B cell (primary cell): ENCODE measurements at regions not wholly inside any gene's neighbourhood (a gene's known extent, or its start where the extent isn't known, plus 50 kb on each side); places are given as distances from the start of the nearest gene placed in this dataset.

Experiments used
- ATAC-seq: fragments of 200-7000 bp; cut with Tn5 transposase; one replicate; pipeline ENCODE4 v1.10.0; 2021; ENCODE audit warnings: low read depth, mild to moderate bottlenecking, moderate number of reproducible peaks, moderate library complexity
- CTCF ChIA-PET: fragments of 350-600 bp; sonication (Branson Sonifier 250); formaldehyde crosslinking; loops from one replicate; lab custom pipeline; 2021; ENCODE audit warnings: antibody characterized with exemption, inconsistent platforms; lab: Charles Lee
- POLR2A ChIA-PET: fragments of 350-600 bp; sonication (Branson Sonifier 250); formaldehyde crosslinking; loops from one replicate; lab custom pipeline; 2021; ENCODE audit warnings: antibody characterized with exemption; lab: Charles Lee
- DNase-seq: peaks from one replicate; pipeline ENCODE4 v3.0.0; 2013
- H2AFZ ChIP-seq: 2 replicates; pipeline ENCODE4 v1.6.1; 2012; ENCODE audit warnings: mild to moderate bottlenecking, low read depth, low read length; ENCODE audit not compliant: insufficient read depth, poor library complexity, severe bottlenecking
- H3K27ac ChIP-seq, 2 donors: 1 replicate in 1 of 2; 2 replicates in 1 of 2; pipeline ENCODE4 v1.5.1; 2012 to 2013; ENCODE audit warnings: low read length in 2 of 2, mild to moderate bottlenecking in 2 of 2, moderate library complexity in 1 of 2
- H3K27me3 ChIP-seq, 4 experiments: fragments of 200-600 bp in 1 of 4; sonication (generic) in 1 of 4; replicated peaks in 1 of 4; 1 replicate in 2 of 4; 2 replicates in 2 of 4; pipeline versions ENCODE4 v1.6.1 to v1.7.0; 2013 to 2016; ENCODE audit warnings: low read length in 3 of 4, mild to moderate bottlenecking in 2 of 4, mixed read lengths in 1 of 4, moderate library complexity in 1 of 4; ENCODE audit not compliant: insufficient read depth in 4 of 4, control insufficient read depth in 3 of 4; ENCODE audit errors: control extremely low read depth in 1 of 4
- H3K36me3 ChIP-seq, 2 experiments: replicated peaks in 1 of 2; 1 replicate in 1 of 2; 2 replicates in 1 of 2; pipeline versions ENCODE4 v1.6.1 to v1.7.1; 2013; ENCODE audit warnings: low read length in 1 of 2; ENCODE audit not compliant: insufficient read depth in 2 of 2, control insufficient read depth in 1 of 2; ENCODE audit errors: control extremely low read depth in 1 of 2, extremely low read depth in 1 of 2
- H3K4me1 ChIP-seq, 2 donors: fragments of 200-600 bp in 1 of 2; sonication (generic) in 1 of 2; 1 replicate in 1 of 2; 2 replicates in 1 of 2; pipeline versions ENCODE4 v1.5.1 to v1.6.1; 2013 to 2017; ENCODE audit warnings: low read length in 2 of 2; ENCODE audit not compliant: control insufficient read depth in 2 of 2, insufficient read depth in 2 of 2
- H3K4me2 ChIP-seq: replicated peaks from 2 replicates; pipeline ENCODE3; 2012; ENCODE audit warnings: mild to moderate bottlenecking, low read depth, low read length; ENCODE audit not compliant: poor library complexity, severe bottlenecking
- H3K4me3 ChIP-seq, 5 experiments: fragments of 200-600 bp in 1 of 5; sonication (generic) in 1 of 5; 1 replicate in 3 of 5; 2 replicates in 2 of 5; pipeline versions ENCODE4 v1.5.1 to v1.7.0; 2011 to 2016; ENCODE audit warnings: low read length in 4 of 5, mild to moderate bottlenecking in 4 of 5, low read depth in 2 of 5, control low read depth in 1 of 5, moderate library complexity in 1 of 5; ENCODE audit not compliant: insufficient read depth in 1 of 5; ENCODE audit errors: control extremely low read depth in 1 of 5, extremely low read depth in 1 of 5
- H3K79me2 ChIP-seq: fragments of 200-600 bp; sonication (generic); one replicate; pipeline ENCODE4 v1.6.0; 2016; ENCODE audit warnings: low read length; ENCODE audit not compliant: control insufficient read depth, insufficient read depth
- H3K9ac ChIP-seq: fragments of 200-600 bp; sonication (generic); 2 replicates; pipeline ENCODE4 v1.6.1; 2017; ENCODE audit warnings: mild to moderate bottlenecking, low read length, moderate library complexity
- H3K9me3 ChIP-seq, 3 donors: one replicate each; pipeline versions ENCODE4 v1.6.1 to v1.7.1; 2013; ENCODE audit warnings: low read length in 2 of 3; ENCODE audit not compliant: control insufficient read depth in 2 of 3, insufficient read depth in 1 of 3; ENCODE audit errors: control extremely low read depth in 1 of 3
- H4K20me1 ChIP-seq: 2 replicates; pipeline ENCODE4 v1.6.0; 2012; ENCODE audit warnings: mild to moderate bottlenecking, low read length; ENCODE audit not compliant: insufficient read depth, control insufficient read depth, poor library complexity, severe bottlenecking
- H3K27ac Mint-ChIP-seq: one replicate; pipeline ENCODE4 v1.8.0; 2021; ENCODE audit warnings: mixed read lengths
- H3K27me3 Mint-ChIP-seq: one replicate; pipeline ENCODE4 v1.8.0; 2021; ENCODE audit warnings: mixed read lengths
- H3K4me1 Mint-ChIP-seq: one replicate; pipeline ENCODE4 v1.8.0; 2021; ENCODE audit warnings: mixed read lengths
- H3K4me3 Mint-ChIP-seq: one replicate; pipeline ENCODE4 v1.8.0; 2021; ENCODE audit warnings: mixed read lengths
- H3K9me3 Mint-ChIP-seq: one replicate; pipeline ENCODE4 v1.8.0; 2022; ENCODE audit warnings: mixed read lengths; ENCODE audit not compliant: insufficient read depth
- EZH2 ChIP-seq: IDR thresholded peaks from 2 replicates; pipeline ENCODE4 v1.6.1; 2012; ENCODE audit warnings: borderline replicate concordance, low read depth, mild to moderate bottlenecking, moderate library complexity, low read length; ENCODE audit not compliant: insufficient read depth, poor library complexity, severe bottlenecking
- WGBS: methylation state at CpG from one replicate; pipeline ENCODE4 v1.1.5; 2013; ENCODE audit warnings: missing lambda C conversion rate; ENCODE audit not compliant: insufficient coverage; 5-methylcytosine and 5-hydroxymethylcytosine counted together
- intact Hi-C: fragments of 100-400 bp; cut with micrococcal nuclease; formaldehyde crosslinking; loops from one replicate; pipeline ENCODE4 v1.10.0; 2022
- TF ChIP-seq, protein P1 (sequence below): fragments of 200-600 bp; IDR thresholded peaks from one replicate; pipeline ENCODE4 v1.8.0; 2022; ENCODE audit warnings: antibody characterized with exemption, mild to moderate bottlenecking

DNA sequence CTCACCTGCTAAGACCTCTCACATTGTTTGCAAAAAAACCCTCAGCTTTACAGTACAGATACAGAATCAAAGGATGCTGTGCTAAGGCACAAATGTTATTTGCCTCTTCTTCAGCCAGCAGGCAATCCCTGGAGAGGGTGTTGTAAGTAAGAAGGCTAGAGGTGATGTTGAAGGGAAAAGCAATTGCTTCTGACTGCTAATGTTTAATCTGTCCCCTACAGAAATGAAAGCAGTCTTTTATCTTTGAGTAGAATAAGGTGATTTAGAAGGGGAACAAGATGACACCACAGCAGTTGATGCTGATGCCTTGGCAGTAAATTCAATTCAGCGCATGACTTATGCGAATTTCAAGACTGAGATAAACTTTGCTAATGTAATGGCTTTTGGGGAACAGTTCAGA, 1064.8 kb upstream of the IGFBP7 start:
- Mint-ChIP-seq H3K27me3 (no peaks in the 10 kb centered on the region), H3K27ac (no peak overlapping the region), H3K4me3 (no peak overlapping the region), H3K4me1 (no peaks in the 10 kb centered on the region), H3K9me3 (peaks cover 4% of the 10 kb centered on the region)
- Histone ChIP-seq H2AFZ (no peak overlapping the region), H3K9ac (no peak overlapping the region), H3K27me3 (no peaks in the 10 kb centered on the region), H3K36me3 (no peaks in the 10 kb centered on the region), H3K4me2 (no peak overlapping the region), H3K9me3 (peaks cover 0 to 7% (median 0%) of the 10 kb centered on the region in 3 donors), H3K4me1 (no peaks in the 10 kb centered on the region), H3K79me2 (no peaks in the 10 kb centered on the region), H3K27ac (no peak overlapping the region), H3K4me3 (no peak overlapping the region), H4K20me1 (no peaks in the 10 kb centered on the region)
- WGBS, result no CpG with 5 or more reads among the region's 2 CpGs
- TF ChIP-seq EZH2, result no peak
- TF ChIP-seq, protein P1, sequence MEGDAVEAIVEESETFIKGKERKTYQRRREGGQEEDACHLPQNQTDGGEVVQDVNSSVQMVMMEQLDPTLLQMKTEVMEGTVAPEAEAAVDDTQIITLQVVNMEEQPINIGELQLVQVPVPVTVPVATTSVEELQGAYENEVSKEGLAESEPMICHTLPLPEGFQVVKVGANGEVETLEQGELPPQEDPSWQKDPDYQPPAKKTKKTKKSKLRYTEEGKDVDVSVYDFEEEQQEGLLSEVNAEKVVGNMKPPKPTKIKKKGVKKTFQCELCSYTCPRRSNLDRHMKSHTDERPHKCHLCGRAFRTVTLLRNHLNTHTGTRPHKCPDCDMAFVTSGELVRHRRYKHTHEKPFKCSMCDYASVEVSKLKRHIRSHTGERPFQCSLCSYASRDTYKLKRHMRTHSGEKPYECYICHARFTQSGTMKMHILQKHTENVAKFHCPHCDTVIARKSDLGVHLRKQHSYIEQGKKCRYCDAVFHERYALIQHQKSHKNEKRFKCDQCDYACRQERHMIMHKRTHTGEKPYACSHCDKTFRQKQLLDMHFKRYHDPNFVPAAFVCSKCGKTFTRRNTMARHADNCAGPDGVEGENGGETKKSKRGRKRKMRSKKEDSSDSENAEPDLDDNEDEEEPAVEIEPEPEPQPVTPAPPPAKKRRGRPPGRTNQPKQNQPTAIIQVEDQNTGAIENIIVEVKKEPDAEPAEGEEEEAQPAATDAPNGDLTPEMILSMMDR, result no peak
- CTCF ChIA-PET, result no interaction called here
- POLR2A ChIA-PET, result no interaction called here
- intact Hi-C loops, result no loop called here
- ATAC-seq, result no peak
- DNase-seq, result no peak

DNA sequence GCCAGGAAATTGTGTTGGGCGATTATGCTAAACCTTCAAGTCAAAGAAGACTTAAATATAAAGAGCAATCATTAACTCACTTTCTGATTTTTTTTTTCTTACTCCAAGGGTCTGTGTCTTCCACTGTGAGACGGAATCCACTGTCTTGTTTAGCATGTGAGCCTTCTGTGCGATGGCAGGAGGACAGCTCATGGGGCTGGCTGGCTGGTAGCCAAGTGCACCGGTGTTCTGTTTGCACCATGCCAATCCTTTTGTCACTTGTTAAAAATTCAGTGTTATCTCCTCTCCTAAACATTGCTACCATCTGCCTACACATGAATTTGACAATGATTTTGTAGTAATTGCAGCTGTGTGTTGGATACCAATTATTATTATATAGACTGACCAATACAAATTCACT, 1056.3 kb upstream of the IGFBP7 start:
- Mint-ChIP-seq H3K27me3 (no peaks in the 10 kb centered on the region), H3K4me3 (no peak overlapping the region), H3K4me1 (no peaks in the 10 kb centered on the region), H3K27ac (no peak overlapping the region), H3K9me3 (peaks cover under 1% of the 10 kb centered on the region)
- ATAC-seq (no peak), DNase-seq (no peak)
- intact Hi-C loops, result no loop called here
- H3K79me2 ChIP-seq, result no peaks in the 10 kb centered on the region
- H3K9ac ChIP-seq, result no peak overlapping the region
- no peak overlapping the region for H3K4me2 ChIP-seq
- no peaks in the 10 kb centered on the region for H3K27me3 ChIP-seq
- 78% methylated on average over 3 of the region's 4 CpGs for WGBS
- H3K4me1 ChIP-seq, result no peaks in the 10 kb centered on the region
- H4K20me1 ChIP-seq, result no peaks in the 10 kb centered on the region
- no peak overlapping the region for H3K4me3 ChIP-seq
- TF ChIP-seq EZH2, result no peak
- POLR2A ChIA-PET, result no interaction called here
- no peak overlapping the region for H2AFZ ChIP-seq
- H3K36me3 ChIP-seq, result no peaks in the 10 kb centered on the region
- H3K9me3 ChIP-seq, result no peaks in the 10 kb centered on the region
- CTCF ChIA-PET, result no interaction called here
- no peak overlapping the region for H3K27ac ChIP-seq
